ENCODE measurements at regions not wholly inside any gene's neighbourhood (a gene's known extent, or its start where the extent isn't known, plus 50 kb on each side); places are given as distances from the start of the nearest gene placed in this dataset.

DNA sequence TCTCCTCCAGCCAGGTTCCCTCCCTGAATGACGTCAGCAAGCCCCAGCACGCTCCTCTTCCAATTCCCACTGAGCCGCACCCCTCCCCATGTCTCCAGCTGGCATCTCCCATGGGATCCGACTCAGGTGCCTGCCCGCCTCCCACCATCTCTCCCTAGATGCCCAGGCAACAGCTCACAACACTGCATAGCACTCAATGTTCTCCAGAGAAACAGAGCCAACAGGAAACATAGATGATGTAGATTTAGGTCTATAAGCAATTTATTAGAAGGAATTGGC lies 532.3 kb downstream of the BRD1 start:
- TF ChIP-seq FOS (IDR thresholded peaks at IDR 0.05; ENCODE audit: low read depth, low read length) = no peak
- TF ChIP-seq BHLHE40 (IDR thresholded peaks at IDR 0.05; ENCODE audit: low read depth, low read length) = no peak
- TF ChIP-seq RAD21 (IDR thresholded peaks at IDR 0.05; ENCODE audit: low read length) = no peak
- TF ChIP-seq, protein P1, sequence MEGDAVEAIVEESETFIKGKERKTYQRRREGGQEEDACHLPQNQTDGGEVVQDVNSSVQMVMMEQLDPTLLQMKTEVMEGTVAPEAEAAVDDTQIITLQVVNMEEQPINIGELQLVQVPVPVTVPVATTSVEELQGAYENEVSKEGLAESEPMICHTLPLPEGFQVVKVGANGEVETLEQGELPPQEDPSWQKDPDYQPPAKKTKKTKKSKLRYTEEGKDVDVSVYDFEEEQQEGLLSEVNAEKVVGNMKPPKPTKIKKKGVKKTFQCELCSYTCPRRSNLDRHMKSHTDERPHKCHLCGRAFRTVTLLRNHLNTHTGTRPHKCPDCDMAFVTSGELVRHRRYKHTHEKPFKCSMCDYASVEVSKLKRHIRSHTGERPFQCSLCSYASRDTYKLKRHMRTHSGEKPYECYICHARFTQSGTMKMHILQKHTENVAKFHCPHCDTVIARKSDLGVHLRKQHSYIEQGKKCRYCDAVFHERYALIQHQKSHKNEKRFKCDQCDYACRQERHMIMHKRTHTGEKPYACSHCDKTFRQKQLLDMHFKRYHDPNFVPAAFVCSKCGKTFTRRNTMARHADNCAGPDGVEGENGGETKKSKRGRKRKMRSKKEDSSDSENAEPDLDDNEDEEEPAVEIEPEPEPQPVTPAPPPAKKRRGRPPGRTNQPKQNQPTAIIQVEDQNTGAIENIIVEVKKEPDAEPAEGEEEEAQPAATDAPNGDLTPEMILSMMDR (conservative IDR thresholded peaks at IDR 0.05; ENCODE audit: low read depth, low read length) = no peak
- TF ChIP-seq, protein P2, sequence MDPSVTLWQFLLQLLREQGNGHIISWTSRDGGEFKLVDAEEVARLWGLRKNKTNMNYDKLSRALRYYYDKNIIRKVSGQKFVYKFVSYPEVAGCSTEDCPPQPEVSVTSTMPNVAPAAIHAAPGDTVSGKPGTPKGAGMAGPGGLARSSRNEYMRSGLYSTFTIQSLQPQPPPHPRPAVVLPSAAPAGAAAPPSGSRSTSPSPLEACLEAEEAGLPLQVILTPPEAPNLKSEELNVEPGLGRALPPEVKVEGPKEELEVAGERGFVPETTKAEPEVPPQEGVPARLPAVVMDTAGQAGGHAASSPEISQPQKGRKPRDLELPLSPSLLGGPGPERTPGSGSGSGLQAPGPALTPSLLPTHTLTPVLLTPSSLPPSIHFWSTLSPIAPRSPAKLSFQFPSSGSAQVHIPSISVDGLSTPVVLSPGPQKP (IDR thresholded peaks at IDR 0.05; ENCODE audit: borderline replicate concordance, low read depth, low read length) = no peak
- TF ChIP-seq CEBPB (IDR thresholded peaks at IDR 0.05; ENCODE audit: low read depth, low read length) = no peak

Data from IMR-90 (cell line).